GM18519 (cell line): ENCODE measurements at regions not wholly inside any gene's neighbourhood (a gene's known extent, or its start where the extent isn't known, plus 50 kb on each side); places are given as distances from the start of the nearest gene placed in this dataset.

ENCODE experiments used
- ATAC-seq: cut with Tn5 transposase; IDR thresholded peaks from one replicate; pipeline ENCODE4 v1.9.1; 2021; ENCODE audit warnings: mild to moderate bottlenecking, moderate library complexity; ENCODE audit not compliant: unreplicated experiment, low FRiP score

- ATAC-seq, result no peak
Observed at GRCh38 chr5:15222156-15222555, 277.8 kb upstream of the FBXL7 start.

- ATAC-seq, result no peak
Observed at GRCh38 chr5:15220642-15221173, 279.3 kb upstream of the FBXL7 start.

DNA sequence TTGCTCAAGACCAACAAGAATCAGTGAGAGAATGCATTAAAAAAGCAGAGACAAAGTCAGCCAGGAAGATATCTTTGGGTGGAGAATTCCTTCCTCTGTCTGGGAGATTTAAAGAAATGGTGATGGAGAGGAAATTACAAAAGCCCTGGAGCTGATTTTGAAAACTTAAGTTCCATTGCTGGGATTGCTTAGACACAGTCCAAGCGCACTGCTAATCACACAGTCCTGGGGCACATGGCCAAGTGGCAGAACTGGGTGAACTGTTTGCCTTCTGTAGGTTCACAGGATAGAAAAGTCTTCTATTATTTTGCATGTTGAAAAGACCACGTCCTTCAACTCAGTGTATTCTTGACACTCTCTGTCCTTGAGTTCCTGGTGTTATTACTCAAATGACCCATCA is 284.9 kb upstream of the FBXL7 start:
- no peak for ATAC-seq

DNA sequence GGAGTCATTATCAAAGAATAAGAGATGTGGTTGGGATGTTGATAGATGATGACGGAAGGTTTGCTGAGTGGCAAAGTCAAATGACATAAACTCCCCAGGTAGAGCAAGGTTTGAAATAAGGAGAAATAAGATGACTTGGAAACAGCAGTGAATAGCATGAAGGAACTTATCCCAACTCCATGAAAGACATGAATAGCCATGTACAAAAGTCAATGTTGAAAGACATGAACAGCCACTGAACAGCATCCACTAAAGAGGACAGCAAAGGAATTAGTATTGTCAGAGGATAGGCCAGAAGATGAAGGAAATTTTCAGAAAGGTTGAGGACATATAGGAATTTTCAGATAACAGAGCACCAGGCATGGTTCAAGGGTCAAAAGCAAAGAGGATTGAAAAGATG is 286.0 kb upstream of the FBXL7 start:
- no peak for ATAC-seq

- no peak for ATAC-seq
Observed at GRCh38 chr5:15209053-15209762, 290.8 kb upstream of the FBXL7 start.

DNA sequence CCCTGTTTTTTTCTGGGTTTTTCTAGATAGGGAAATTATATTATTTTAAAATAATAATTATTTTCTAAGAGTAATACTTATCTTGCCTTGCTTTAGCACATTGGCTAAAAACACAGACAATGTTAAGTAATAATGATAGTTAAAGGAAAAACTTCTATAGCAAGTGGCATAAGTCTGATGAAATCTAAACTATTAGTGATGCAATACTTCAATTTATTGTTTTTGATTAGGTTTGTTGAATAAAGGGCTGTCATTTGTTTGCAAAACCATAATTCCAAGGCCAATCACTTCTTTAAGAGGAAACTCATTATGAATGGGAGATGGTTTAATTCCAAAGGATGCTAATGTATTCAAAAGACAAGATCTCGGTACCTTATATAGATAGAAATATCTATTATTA is 293.8 kb upstream of the FBXL7 start:
- ATAC-seq, result no peak

GRCh38 chr5:15203376-15203775 is 296.6 kb upstream of the FBXL7 start:
- no peak for ATAC-seq

GRCh38 chr5:15191012-15191411 is 309.0 kb upstream of the FBXL7 start:
- no peak for ATAC-seq

DNA sequence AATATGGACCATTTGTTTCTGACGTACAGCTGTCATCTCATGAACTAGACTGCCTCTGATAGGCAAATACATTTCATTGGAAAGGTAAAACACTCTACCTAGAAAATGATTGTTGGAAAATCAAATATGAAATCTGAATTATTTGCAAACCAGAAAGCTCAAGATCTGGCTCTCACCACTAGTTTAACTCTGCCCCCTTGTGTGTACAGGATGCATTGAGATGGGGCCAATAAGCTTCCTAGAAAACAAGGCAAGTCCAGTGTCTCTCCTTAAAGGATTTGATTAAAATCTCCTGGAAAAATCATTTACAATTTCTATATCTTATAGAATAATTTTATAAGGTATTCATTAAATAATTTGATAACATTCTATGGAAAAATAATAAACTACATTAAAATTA is 311.9 kb upstream of the ANKH start:
- no peak for ATAC-seq

- no peak for ATAC-seq
Observed at GRCh38 chr5:15170173-15170572, 298.6 kb upstream of the ANKH start.

- no peak for ATAC-seq
Observed at GRCh38 chr5:15168358-15168757, 296.8 kb upstream of the ANKH start.

DNA sequence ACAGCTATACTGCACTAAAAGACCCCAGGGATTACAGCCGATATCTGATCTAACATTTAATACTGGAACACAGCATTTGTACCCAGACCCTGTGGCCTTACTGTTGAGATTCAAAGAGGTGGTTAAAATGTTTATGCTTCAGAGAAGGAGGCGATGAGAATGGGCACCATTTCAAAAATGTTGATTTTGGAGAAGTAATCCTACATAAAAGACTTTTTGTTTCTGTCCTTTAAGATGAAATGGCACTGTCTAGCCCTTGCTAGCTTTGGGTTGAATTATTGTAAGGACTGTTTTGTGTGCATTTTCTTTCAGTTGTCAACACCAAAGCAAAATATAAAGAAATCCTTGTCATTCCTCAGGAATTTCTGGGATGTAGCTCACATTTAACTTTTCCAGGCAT is 288.5 kb upstream of the ANKH start:
- no peak for ATAC-seq

DNA sequence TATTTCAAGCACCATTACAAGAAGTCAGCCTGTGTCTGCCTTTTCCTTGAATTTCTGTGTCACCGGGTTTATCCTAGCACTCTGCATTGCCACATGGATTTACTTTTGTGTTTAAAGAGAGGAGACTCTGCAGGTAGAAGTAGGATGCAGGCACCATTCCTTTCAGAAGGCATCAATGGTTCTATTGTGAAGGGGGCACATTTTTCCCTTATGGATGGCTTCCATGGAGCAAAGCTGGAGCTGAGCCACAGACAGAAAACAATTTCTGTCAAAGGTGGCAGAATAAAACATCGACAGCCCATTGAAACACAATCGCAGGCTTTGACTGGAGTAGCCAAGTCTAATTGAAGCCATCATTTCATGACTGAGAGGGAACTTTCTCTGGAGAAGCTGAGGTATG is 288.0 kb upstream of the ANKH start:
- no peak for ATAC-seq

- no peak for ATAC-seq
Observed at GRCh38 chr5:15142458-15142857, 270.9 kb upstream of the ANKH start.

- ATAC-seq, result no peak
Observed at GRCh38 chr5:15137414-15137813, 265.8 kb upstream of the ANKH start.

DNA sequence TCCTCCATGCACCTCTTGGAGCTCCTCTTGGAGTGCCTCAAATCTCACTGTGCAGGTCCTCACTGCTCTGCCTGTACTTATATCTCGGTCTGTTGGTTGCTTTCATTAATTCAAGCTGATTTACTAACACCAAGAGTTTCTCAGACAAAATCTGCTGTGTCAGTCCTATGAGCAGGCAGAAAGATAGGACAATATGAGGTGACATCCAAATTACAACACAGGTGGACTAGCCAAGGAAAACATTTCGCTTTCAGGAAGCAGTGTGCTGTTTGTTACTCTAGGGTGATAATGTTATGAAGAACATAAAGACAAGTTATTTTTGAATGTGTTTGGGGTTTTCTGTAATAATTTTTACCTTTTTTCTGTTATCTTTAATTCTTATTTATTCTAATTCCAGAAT is 264.1 kb upstream of the ANKH start:
- ATAC-seq, result no peak

GRCh38 chr5:15133456-15133965 is 261.9 kb upstream of the ANKH start:
- ATAC-seq, result no peak

GRCh38 chr5:15132816-15133405 is 261.3 kb upstream of the ANKH start:
- no peak for ATAC-seq

DNA sequence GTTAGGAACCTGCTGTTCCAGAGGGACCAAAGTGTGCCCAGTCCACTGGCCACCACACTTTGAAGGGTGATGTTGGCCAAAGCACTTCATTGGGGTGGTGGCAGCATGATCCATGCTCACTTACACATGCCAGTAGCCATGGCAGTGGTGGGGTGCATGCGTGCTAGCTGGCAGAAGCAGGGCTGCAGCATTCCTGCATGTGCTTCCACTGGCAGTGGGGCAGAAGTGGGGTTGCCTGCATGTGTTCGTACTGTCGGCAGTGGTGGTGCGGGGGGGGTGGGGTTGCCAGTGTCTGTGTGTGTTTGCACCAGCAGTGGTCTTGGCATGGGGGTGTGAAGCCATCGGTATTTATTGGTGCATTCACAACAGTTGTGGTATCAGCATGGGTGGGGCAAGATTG is 260.3 kb upstream of the ANKH start:
- ATAC-seq, result no peak

DNA sequence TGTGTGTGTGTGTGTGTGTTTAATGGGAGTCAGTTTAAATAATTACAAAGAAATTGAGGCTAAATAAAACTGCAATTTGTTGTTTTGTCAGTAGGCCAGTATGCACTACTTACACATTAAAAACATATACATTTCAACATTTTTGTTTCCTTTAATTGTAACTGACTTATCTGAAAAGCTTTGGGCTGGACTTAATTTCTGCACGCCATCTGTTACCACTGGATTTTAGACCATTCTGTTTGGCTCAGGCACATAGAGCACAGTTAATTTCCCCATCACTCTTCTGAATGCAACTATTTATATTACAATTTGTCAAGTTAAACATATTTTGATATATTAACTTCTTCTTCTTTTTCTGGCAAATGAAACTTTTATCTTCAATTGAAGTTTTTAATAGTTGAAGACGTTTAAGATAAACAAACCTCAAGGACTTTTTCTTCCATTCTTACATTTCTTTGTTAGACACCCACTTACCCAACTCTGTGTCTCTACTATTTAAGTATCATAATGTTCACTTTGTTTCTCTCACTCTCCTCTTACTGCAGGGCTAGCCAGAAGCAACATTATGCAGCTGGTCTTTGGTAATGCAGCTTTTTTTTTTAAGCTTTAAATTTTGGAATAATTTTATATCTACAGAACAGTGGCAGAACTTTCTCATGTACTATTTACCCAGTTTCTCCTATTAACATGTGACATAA is 253.4 kb upstream of the ANKH start:
- ATAC-seq, result no peak

DNA sequence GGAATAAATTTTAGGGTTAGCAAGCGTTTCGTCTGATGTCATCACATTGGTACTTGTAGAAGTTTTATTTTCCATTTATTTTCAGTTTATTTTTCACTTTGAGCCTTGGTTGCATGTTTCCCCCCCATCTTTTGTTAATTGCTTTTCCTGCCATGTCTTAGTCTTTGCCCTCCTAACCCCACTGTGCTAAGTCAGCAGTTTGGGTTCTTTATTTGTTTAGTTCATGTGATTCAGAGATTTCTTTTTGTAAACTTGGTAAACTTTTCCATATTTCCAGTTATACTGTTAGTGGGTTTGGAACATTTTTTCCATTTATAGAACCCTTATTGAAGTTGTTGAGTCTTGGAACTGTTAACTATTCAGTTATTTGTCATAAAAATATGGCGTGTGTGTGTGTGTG is 252.9 kb upstream of the ANKH start:
- ATAC-seq, result no peak

DNA sequence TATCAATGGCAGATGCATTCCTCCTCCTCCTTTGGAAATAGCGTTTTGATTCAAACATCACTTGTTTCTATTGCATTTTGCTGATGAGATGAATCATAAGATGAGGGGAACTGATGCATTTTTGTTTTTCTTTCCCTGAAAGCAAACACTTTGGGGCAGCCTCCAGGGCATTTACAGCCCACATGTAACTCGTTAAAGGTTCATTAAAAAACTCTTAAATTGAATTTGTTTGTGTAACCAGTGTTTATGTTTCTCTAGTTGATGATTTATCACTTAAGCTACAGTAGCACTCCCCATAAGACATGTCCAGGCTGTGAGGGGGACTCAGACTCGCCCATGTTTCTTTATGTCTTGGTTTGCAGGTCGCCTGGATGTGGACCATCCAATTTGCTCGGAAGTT is 246.1 kb upstream of the ANKH start:
- ATAC-seq, result no peak
